Aorta (tissue), 5 donors: ENCODE measurements at regions not wholly inside any gene's neighbourhood (a gene's known extent, or its start where the extent isn't known, plus 50 kb on each side); places are given as distances from the start of the nearest gene placed in this dataset.

Source experiments
- ATAC-seq: fragments of 200-7000 bp; cut with Tn5 transposase; one replicate; pipeline ENCODE4 v1.9.1; 2022; ENCODE audit warnings: moderate library complexity; ENCODE audit not compliant: low FRiP score
- DNase-seq, 2 donors: peaks; one replicate each; pipeline ENCODE4 v3.0.0-alpha.2; 2020
- H3K27ac ChIP-seq, 2 donors: one replicate each; pipeline ENCODE4 v1.5.1; 2013; ENCODE audit warnings: low read length in 2 of 2, mild to moderate bottlenecking in 2 of 2, moderate library complexity in 2 of 2, control low read depth in 1 of 2, inconsistent platforms in 1 of 2, low read depth in 1 of 2
- H3K27me3 ChIP-seq, 2 donors: one replicate each; pipeline ENCODE4 v1.6.1; 2013; ENCODE audit warnings: control low read depth in 1 of 2, low read length in 1 of 2, mild to moderate bottlenecking in 1 of 2, moderate library complexity in 1 of 2; ENCODE audit not compliant: insufficient read depth in 2 of 2, control insufficient read depth in 1 of 2
- H3K36me3 ChIP-seq, 2 donors: one replicate each; pipeline ENCODE4 v1.6.1; 2013; ENCODE audit warnings: control low read depth in 1 of 2, low read length in 1 of 2, mild to moderate bottlenecking in 1 of 2; ENCODE audit not compliant: insufficient read depth in 2 of 2, control insufficient read depth in 1 of 2
- H3K4me1 ChIP-seq, 2 donors: one replicate each; pipeline ENCODE4 v1.6.1; 2013; ENCODE audit warnings: low read length in 2 of 2, control low read depth in 1 of 2, mild to moderate bottlenecking in 1 of 2, moderate library complexity in 1 of 2; ENCODE audit not compliant: insufficient read depth in 2 of 2, control insufficient read depth in 1 of 2
- H3K4me3 ChIP-seq, 2 donors: one replicate each; pipeline ENCODE4 v1.5.1; 2013; ENCODE audit warnings: low read length in 2 of 2, control low read depth in 1 of 2, mild to moderate bottlenecking in 1 of 2
- H3K9me3 ChIP-seq: one replicate; pipeline ENCODE4 v1.6.1; 2013; ENCODE audit warnings: mild to moderate bottlenecking, low read length; ENCODE audit not compliant: control insufficient read depth
- WGBS, 2 donors: extraction: QIAGEN DNeasy Blood & Tissue Kit; methylation state at CpG; one replicate each; pipeline ENCODE4 v1.1.7; 2013; 5-methylcytosine and 5-hydroxymethylcytosine counted together
- intact Hi-C, 2 donors: fragments of 100-400 bp; cut with DNase I; formaldehyde crosslinking; loops; one replicate each; pipeline versions ENCODE4 v1.14.2 to v1.15.0; 2022
- donor health status: healthy with polysubstance abuse.
- donor health status: Bipolar disorder and iron deficiency.
- donor health status: DM: no; HTN: no; CAD: no.
- donor health status: DM: no; HTN: no; CAD: no.
- donor health status: DM: yes; HTN: yes; CAD: no.

DNA sequence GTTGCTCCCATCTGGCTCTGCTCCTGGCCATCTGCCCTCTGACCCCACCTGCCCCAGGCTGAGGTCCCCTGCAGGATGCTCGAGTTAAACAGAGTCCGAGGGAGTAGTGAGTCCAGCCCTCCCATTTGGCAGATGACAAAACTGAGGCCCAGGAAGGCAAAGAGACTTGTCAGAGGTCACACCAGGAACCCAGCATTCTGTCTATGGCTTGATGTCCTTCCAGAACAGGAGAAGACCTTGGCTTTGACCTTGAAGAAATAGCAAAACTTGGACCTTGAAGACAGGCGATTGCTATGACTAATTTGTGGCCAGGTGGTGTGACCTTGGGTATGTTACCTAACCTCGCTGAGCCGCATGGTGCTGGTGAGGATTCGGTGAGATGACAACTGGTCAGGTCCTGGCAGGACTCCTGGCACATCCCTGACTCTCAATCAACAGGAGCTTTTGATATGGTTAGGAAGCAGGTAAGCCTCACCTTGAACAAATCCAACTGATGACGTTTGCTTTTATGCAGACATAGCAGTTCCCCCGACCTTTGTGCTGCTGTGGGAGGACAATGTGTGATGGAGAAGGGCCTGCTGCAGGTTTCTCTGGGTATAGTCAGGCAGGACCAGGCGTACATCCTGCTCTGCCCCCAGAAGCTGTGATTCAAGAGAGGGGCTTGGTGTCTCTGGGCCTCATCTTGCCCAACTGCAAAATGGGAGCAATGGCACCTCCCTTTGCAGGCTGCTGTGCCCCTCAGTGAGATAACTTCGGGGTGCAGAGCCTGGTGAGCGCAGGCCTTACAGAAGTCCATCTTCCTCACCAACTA lies 198.7 kb downstream of the C9orf50 start:
- 89 to 91% methylated on average over 11 of the region's 11 CpGs for WGBS, 2 donors
- Histone ChIP-seq H3K4me1 (no peaks in the 10 kb centered on the region), H3K27me3 (no peaks in the 10 kb centered on the region), H3K9me3 (no peaks in the 10 kb centered on the region), H3K36me3 (no peaks in the 10 kb centered on the region), H3K27ac (no peak overlapping the region), H3K4me3 (no peak overlapping the region)
- ATAC-seq (no peak), DNase-seq (no peak)
- intact Hi-C loops: no loop called here

DNA sequence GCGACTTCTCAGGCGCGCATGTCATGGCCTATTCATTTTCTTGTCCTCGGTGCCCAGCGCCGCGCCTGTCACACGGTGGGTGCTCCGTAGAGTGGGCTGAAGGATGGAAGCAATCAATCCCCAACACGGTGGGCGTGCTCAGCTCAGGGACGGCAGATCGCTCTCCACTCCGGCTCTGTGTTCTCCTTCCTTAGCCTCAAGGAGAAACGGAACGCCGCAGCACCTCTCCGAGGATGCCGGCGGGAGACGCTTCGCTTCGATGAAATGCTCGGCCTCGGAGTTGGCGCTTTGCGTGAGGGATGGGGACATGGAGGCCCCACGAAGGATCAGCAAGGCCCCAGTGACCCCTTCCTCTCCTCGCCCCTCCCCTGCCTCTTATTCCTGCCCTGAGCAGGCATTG lies 199.5 kb downstream of the C9orf50 start:
- Histone ChIP-seq H3K9me3 (no peaks in the 10 kb centered on the region), H3K36me3 (no peaks in the 10 kb centered on the region), H3K4me1 (no peaks in the 10 kb centered on the region), H3K27me3 (no peaks in the 10 kb centered on the region), H3K27ac (no peak overlapping the region), H3K4me3 (no peak overlapping the region)
- 88 to 89% methylated on average over 29 of the region's 29 CpGs for WGBS, 2 donors
- intact Hi-C loops: no loop called here
- DNase-seq: no peak
- ATAC-seq: no peak

DNA sequence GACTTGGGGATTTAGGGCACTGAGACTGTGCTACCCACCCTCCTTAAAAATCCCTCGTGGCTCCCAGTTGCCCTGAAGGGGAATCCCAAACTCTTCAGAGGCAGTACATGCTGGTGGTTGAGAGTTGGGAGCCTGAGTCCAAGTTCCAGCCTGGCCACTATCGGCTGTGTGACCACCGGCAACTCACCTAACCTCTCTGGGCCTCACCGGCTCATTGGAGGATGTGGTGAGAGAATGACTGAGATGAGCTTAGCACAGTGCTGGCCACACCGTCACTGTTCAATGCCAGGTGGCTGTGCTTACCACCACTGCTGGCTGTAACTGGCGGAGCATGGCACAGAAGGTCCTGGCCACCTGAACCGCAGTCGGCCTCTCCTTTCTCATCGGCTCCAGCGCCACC lies 200.2 kb downstream of the C9orf50 start:
- no peak for DNase-seq
- no peak overlapping the region for H3K4me3 ChIP-seq
- ATAC-seq: no peak
- no peaks in the 10 kb centered on the region for H3K27me3 ChIP-seq
- WGBS, 2 donors: 92 to 97% methylated on average over 9 to 10 of the region's 10 CpGs
- intact Hi-C loops: no loop called here
- H3K36me3 ChIP-seq: no peaks in the 10 kb centered on the region
- H3K9me3 ChIP-seq: no peaks in the 10 kb centered on the region
- H3K4me1 ChIP-seq: no peaks in the 10 kb centered on the region
- no peak overlapping the region for H3K27ac ChIP-seq

GRCh38 chr9:129419382-129419899 lies 201.5 kb downstream of the C9orf50 start:
- DNase-seq (no peak), ATAC-seq (no peak)
- WGBS, 2 donors: 86 to 91% methylated on average over 7 of the region's 7 CpGs
- H3K4me1 ChIP-seq: no peaks in the 10 kb centered on the region
- H3K27ac ChIP-seq: no peak overlapping the region
- no peaks in the 10 kb centered on the region for H3K9me3 ChIP-seq
- no peak overlapping the region for H3K4me3 ChIP-seq
- intact Hi-C loops: no loop called here
- no peaks in the 10 kb centered on the region for H3K27me3 ChIP-seq
- no peaks in the 10 kb centered on the region for H3K36me3 ChIP-seq

GRCh38 chr9:129418451-129418850 lies 202.4 kb downstream of the C9orf50 start:
- H3K27ac ChIP-seq: no peak overlapping the region
- intact Hi-C loops: no loop called here
- DNase-seq (no peak), ATAC-seq (no peak)
- no peaks in the 10 kb centered on the region for H3K36me3 ChIP-seq
- WGBS, 2 donors: 83 to 89% methylated on average over 4 of the region's 4 CpGs
- no peaks in the 10 kb centered on the region for H3K9me3 ChIP-seq
- no peak overlapping the region for H3K4me3 ChIP-seq
- no peaks in the 10 kb centered on the region for H3K27me3 ChIP-seq
- H3K4me1 ChIP-seq: no peaks in the 10 kb centered on the region

DNA sequence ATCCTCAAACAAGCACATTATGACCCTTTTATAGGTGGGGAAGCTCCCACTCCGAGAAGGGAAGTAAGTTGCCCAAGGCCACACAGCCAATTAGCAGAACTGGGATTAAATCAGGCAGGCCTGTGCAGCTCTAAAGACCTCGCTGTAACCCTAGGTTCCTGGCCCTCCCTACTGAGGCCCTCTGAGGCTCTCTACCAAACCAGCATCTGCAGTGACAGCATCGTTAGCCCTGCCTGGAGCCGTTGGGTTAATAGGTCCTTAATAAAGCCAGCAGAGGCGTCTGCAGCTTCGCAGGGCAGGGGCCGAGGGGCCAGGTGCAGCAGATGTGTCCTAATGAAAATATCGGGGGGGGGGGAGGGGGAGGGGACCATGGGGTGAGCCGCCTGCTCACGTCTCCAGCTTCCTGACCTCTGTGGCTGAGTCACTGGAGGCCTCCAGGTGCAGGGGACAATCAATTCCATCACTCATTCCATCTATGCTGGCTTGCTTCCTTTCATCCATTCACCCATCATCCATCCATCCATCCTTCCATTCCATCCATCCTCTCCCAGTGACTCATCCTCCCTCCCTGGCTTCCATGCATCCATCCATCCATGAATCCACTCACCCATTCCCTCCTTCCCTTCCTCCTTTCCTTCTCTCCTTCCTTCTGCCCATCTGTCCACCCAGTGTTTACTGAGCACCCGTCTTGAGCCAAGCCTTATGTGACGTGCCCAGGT lies 203.9 kb downstream of the C9orf50 start:
- no peak overlapping the region for H3K27ac ChIP-seq
- no peaks in the 10 kb centered on the region for H3K27me3 ChIP-seq
- H3K4me1 ChIP-seq: no peaks in the 10 kb centered on the region
- DNase-seq: no peak
- no peaks in the 10 kb centered on the region for H3K36me3 ChIP-seq
- 81 to 82% methylated on average over 12 of the region's 12 CpGs for WGBS, 2 donors
- no peak for ATAC-seq
- no peak overlapping the region for H3K4me3 ChIP-seq
- H3K9me3 ChIP-seq: no peaks in the 10 kb centered on the region
- intact Hi-C loops: loop anchor here in 1 of 2 donors (2.0 kb wide), 1 partner anchor 40 kb away; no protein-coding TSS in a partner anchor

DNA sequence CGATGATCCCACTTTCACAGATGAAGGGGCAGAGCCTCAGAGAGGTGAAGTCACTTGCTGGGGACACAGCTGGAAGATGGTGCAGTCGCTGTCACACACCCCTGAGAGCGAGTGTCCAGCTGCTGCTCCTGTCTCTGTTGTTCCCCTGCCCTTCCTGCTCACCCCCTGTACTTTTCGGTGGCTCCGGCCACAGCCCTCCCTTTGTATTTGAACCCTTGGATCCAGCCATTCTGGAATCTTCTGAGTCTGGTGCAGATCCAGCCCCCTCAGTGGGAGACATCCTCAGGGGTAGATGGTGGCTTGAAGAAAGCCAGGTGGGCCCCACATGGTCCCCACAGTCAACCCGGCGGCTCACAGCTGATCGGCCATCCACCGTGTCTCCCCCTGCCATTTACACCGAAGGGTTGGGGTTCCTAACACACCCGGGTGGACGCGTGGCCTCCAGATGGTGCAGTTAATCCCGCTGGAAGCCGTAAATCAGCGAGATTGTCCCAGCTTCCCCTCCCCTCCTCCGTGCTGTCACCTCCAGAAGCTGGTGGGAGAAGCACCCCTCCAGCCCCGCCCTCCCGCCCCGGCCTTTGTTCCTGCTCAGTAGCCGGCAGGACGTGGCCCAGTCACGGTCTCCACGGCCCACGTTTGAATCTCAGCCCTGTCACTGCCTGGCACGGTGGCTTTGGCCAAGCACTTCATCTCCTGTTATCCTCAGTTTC lies 204.8 kb downstream of the C9orf50 start:
- Histone ChIP-seq H3K27me3 (no peaks in the 10 kb centered on the region), H3K27ac (no peak overlapping the region), H3K9me3 (no peaks in the 10 kb centered on the region), H3K36me3 (no peaks in the 10 kb centered on the region), H3K4me1 (no peaks in the 10 kb centered on the region), H3K4me3 (no peak overlapping the region)
- intact Hi-C loops: loop anchor here in 1 of 2 donors (2.0 kb wide), 1 partner anchor 41 kb away; no protein-coding TSS in a partner anchor
- WGBS, 2 donors: 88 to 90% methylated on average over 26 of the region's 26 CpGs
- ATAC-seq (no peak), DNase-seq (no peak)

- Histone ChIP-seq H3K27me3 (no peaks in the 10 kb centered on the region), H3K4me1 (no peaks in the 10 kb centered on the region), H3K4me3 (no peak overlapping the region), H3K27ac (no peak overlapping the region), H3K9me3 (no peaks in the 10 kb centered on the region), H3K36me3 (no peaks in the 10 kb centered on the region)
- DNase-seq: no peak
- intact Hi-C loops: loop anchor here in 1 of 2 donors (5.0 kb wide), 1 partner anchor 67 kb away; no protein-coding TSS in a partner anchor
- 92% methylated on average over 21 of the region's 21 CpGs for WGBS, 2 donors
- ATAC-seq: no peak
These were observed 205.6 kb downstream of the C9orf50 start for GRCh38 chr9:129414993-129415941.
